Astrocyte (in vitro differentiated cells and primary cell): ENCODE measurements at regions not wholly inside any gene's neighbourhood (a gene's known extent, or its start where the extent isn't known, plus 50 kb on each side); places are given as distances from the start of the nearest gene placed in this dataset.

Experiments
- EZH2 ChIP-seq: IDR thresholded peaks from 2 replicates; pipeline ENCODE4 v1.6.1; 2012; ENCODE audit warnings: mild to moderate bottlenecking, low read length, inconsistent platforms; ENCODE audit not compliant: insufficient read depth
- TF ChIP-seq, protein P1 (sequence below): IDR thresholded peaks from 2 replicates; pipeline ENCODE4 v1.5.1; 2011; ENCODE audit warnings: low read depth, mild to moderate bottlenecking, inconsistent platforms, low read length, moderate library complexity; ENCODE audit not compliant: insufficient read depth

DNA sequence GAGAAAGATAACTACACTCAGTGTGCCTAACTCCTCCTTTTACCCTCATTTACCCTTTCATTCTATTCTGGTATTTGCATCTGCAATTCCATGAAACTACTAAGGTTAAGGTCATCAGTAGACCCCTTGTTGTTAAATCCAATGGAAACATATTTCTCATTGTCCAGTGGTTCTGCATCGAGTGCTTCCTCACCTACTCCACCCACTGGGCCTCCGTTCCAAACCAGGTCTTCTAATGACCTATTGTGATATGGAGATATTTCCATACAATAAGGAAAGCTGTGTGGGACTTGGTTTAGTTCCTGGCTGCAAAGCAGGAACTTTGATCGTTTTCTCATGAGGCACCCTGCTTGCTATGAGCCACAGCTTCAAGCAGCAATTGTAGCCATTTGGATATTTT lies 99.5 kb upstream of the FSCB start:
- TF ChIP-seq, protein P1, sequence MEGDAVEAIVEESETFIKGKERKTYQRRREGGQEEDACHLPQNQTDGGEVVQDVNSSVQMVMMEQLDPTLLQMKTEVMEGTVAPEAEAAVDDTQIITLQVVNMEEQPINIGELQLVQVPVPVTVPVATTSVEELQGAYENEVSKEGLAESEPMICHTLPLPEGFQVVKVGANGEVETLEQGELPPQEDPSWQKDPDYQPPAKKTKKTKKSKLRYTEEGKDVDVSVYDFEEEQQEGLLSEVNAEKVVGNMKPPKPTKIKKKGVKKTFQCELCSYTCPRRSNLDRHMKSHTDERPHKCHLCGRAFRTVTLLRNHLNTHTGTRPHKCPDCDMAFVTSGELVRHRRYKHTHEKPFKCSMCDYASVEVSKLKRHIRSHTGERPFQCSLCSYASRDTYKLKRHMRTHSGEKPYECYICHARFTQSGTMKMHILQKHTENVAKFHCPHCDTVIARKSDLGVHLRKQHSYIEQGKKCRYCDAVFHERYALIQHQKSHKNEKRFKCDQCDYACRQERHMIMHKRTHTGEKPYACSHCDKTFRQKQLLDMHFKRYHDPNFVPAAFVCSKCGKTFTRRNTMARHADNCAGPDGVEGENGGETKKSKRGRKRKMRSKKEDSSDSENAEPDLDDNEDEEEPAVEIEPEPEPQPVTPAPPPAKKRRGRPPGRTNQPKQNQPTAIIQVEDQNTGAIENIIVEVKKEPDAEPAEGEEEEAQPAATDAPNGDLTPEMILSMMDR: no peak
- TF ChIP-seq EZH2: no peak
